ENCODE measurements at regions not wholly inside any gene's neighbourhood (a gene's known extent, or its start where the extent isn't known, plus 50 kb on each side); places are given as distances from the start of the nearest gene placed in this dataset.

GRCh38 chr1:79896140-79896539 is 889.6 kb upstream of the ADGRL4 start:
- H2BK15ac ChIP-seq (ENCODE audit: low read length): no peak overlapping the region
- H3K4me1 ChIP-seq (replicated peaks in 1 of 4; ENCODE audit: control insufficient read depth in 3 of 4, insufficient read depth in 4 of 4, low read length in 3 of 4): no peaks in the 10 kb centered on the region
- no peak overlapping the region for H2BK120ac ChIP-seq (replicated peaks; ENCODE audit: low read depth, low read length)
- no peak overlapping the region for H2BK5ac ChIP-seq (ENCODE audit: low read depth, low read length)
- H3K9ac ChIP-seq (replicated peaks in 1 of 4; ENCODE audit: extremely low read depth in 1 of 4, low read depth in 3 of 4, low read length in 3 of 4): no peak overlapping the region
- 97% methylated on average over 2 of the region's 2 CpGs; no CpG with 5 or more reads in 1 of the 2 experiments for WGBS, 2 experiments (ENCODE audit: extremely low coverage in 1 of 2, insufficient coverage in 1 of 2, insufficient read length in 1 of 2, insufficient replicate concordance in 2 of 2, low coverage in 1 of 2, low lambda C conversion rate in 2 of 2, missing lambda C conversion rate in 1 of 2)
- no peak for FAIRE-seq
- H4K8ac ChIP-seq (ENCODE audit: extremely low read depth, insufficient read depth, low read length): no peak overlapping the region
- no peak overlapping the region for H3K18ac ChIP-seq (ENCODE audit: extremely low read depth, low read length)
- no peak for DNase-seq (ENCODE audit: low read depth in 1 of 2, low spot score in 2 of 2)
- CTCF ChIA-PET (ENCODE audit: partially characterized antibody): no interaction called here
- POLR2A ChIA-PET (ENCODE audit: partially characterized antibody): no interaction called here
- no peaks in the 10 kb centered on the region for H3K23me2 ChIP-seq (ENCODE audit: low read depth, low read length)
- H2AFZ ChIP-seq (ENCODE audit: low read length): peak overlapping the region; percentile 5; the same call in 1 of the 2 replicates
- no peak overlapping the region for H2BK20ac ChIP-seq (ENCODE audit: low read length)
- H3K4ac ChIP-seq (replicated peaks; ENCODE audit: insufficient read length, low read depth, low read length): no peak overlapping the region
- no peak overlapping the region for H4K5ac ChIP-seq (ENCODE audit: insufficient read length, low read depth, low read length)
- no peak overlapping the region for H3K4me2 ChIP-seq (ENCODE audit: insufficient read depth in 1 of 2, low read depth in 2 of 2, low read length in 2 of 2)
- no peaks in the 10 kb centered on the region for H3K79me2 ChIP-seq (ENCODE audit: control insufficient read depth in 1 of 2, insufficient read depth in 2 of 2, low read length in 2 of 2)
- no peak overlapping the region for H2BK12ac ChIP-seq (ENCODE audit: low read depth, low read length)
- no peaks in the 10 kb centered on the region for H3K36me3 ChIP-seq (ENCODE audit: control insufficient read depth in 2 of 4, insufficient read depth in 4 of 4, low read length in 3 of 4)
- H3K27ac ChIP-seq (ENCODE audit: low read depth, low read length): no peak overlapping the region
- no peak overlapping the region for H3K14ac ChIP-seq (ENCODE audit: insufficient read length)
- H3K23ac ChIP-seq (ENCODE audit: insufficient read length): no peak overlapping the region
- H2AK5ac ChIP-seq (ENCODE audit: low read depth, low read length): no peak overlapping the region
- no peak overlapping the region for H4K91ac ChIP-seq (replicated peaks; ENCODE audit: insufficient read length, low read length)
- no peaks in the 10 kb centered on the region for H3K9me3 ChIP-seq (ENCODE audit: insufficient read depth in 2 of 2, low read depth in 1 of 2, low read length in 1 of 2)
- no peaks in the 10 kb centered on the region for H3K27me3 ChIP-seq (replicated peaks in 1 of 4; ENCODE audit: control insufficient read depth in 3 of 4, extremely low read depth in 1 of 4, insufficient read depth in 3 of 4, low read length in 3 of 4)
- H3K79me1 ChIP-seq (ENCODE audit: low read depth, low read length): no peaks in the 10 kb centered on the region
- H3K56ac ChIP-seq (replicated peaks; ENCODE audit: insufficient read length, low read depth, low read length): no peak overlapping the region
- no peaks in the 10 kb centered on the region for H4K20me1 ChIP-seq (replicated peaks in 1 of 2; ENCODE audit: control insufficient read depth in 1 of 2, insufficient read depth in 2 of 2, low read length in 2 of 2)
- H3K4me3 ChIP-seq (ENCODE audit: extremely low read depth in 1 of 4, insufficient read depth in 2 of 4, low read depth in 3 of 4, low read length in 4 of 4): no peak overlapping the region
- TF ChIP-seq KDM1A (IDR thresholded peaks at IDR 0.05; ENCODE audit: borderline replicate concordance, low read length): no peak
- TF ChIP-seq USF2 (IDR thresholded peaks at IDR 0.05; ENCODE audit: low read length): no peak
- no peak for TF ChIP-seq JUND (IDR thresholded peaks at IDR 0.05; ENCODE audit: low read length)
- TF ChIP-seq CTBP2 (IDR thresholded peaks at IDR 0.05; ENCODE audit: borderline replicate concordance, insufficient read depth, insufficient read length, low read length): no peak
- no peak for TF ChIP-seq TEAD4 (IDR thresholded peaks at IDR 0.05; ENCODE audit: low read depth, low read length)
- TF ChIP-seq RNF2 (IDR thresholded peaks at IDR 0.05; ENCODE audit: borderline replicate concordance, low read depth, low read length, missing control alignments, poor library complexity, severe bottlenecking): no peak
- TF ChIP-seq ATF3 (IDR thresholded peaks at IDR 0.05; ENCODE audit: insufficient read depth, low read depth, low read length): no peak
- no peak for TF ChIP-seq RXRA (IDR thresholded peaks at IDR 0.05; ENCODE audit: insufficient read depth, low read depth, low read length)
- no peak for TF ChIP-seq RFX5 (IDR thresholded peaks at IDR 0.05; ENCODE audit: borderline replicate concordance, low read depth, low read length)
- no peak for TF ChIP-seq CHD1 (IDR thresholded peaks at IDR 0.05; ENCODE audit: low read depth, low read length)
- TF ChIP-seq SP1 (IDR thresholded peaks at IDR 0.05; ENCODE audit: low read depth, low read length): no peak
- no peak for TF ChIP-seq PHF8 (conservative IDR thresholded peaks at IDR 0.05; ENCODE audit: low read depth, low read length)

Measured in H1 (cell line).